ENCODE measurements at regions not wholly inside any gene's neighbourhood (a gene's known extent, or its start where the extent isn't known, plus 50 kb on each side); places are given as distances from the start of the nearest gene placed in this dataset.

DNA sequence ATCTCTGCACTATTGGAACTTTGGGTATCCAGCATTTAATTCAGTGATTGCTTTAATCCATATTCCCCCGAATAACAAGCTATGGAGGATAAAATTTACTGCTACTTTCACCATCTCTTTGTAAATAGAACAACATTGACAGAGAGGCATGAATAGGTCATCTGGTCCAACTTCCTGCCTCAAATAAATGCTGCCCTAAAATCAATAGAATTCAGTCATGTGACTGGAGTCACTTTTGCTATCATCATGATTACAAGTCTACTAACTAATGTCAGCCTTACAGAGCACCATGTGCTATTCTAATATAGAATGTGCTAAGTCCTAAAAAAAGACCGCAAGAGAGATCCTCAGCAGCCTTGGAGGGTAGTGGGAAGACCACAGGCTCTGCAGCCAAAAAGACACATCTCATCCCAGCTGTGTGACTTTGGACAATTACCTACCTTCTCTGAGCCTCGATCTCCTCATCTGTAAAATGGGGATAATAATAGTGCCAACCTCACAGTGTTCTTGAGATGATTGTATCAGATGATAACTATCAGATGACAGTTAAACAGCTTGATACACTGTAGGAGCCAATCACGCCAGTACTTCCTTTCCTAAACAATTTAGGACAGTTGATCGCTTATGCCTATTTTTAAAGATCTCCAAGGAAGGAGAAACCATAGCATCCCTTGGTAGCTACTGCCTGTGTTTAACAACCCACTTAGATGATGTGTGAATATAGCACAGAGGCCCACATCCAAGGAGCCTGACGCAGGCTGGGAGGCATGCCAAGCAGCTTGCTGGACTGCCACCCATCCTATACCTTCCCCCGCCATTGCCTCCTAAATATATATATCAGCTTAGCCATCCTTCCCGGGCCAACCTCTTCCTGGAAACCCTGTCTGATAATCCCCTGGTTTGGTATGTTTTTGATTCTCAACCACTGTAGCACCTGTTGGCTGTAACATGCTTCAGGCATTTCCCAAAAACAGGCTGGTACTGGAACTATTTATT is 77.3 kb upstream of the PHF21A start:
- H3K9me3 Mint-ChIP-seq: no peaks in the 10 kb centered on the region
- H3K36me3 Mint-ChIP-seq (ENCODE audit: low read depth): no peaks in the 10 kb centered on the region
- TF ChIP-seq, protein P1, sequence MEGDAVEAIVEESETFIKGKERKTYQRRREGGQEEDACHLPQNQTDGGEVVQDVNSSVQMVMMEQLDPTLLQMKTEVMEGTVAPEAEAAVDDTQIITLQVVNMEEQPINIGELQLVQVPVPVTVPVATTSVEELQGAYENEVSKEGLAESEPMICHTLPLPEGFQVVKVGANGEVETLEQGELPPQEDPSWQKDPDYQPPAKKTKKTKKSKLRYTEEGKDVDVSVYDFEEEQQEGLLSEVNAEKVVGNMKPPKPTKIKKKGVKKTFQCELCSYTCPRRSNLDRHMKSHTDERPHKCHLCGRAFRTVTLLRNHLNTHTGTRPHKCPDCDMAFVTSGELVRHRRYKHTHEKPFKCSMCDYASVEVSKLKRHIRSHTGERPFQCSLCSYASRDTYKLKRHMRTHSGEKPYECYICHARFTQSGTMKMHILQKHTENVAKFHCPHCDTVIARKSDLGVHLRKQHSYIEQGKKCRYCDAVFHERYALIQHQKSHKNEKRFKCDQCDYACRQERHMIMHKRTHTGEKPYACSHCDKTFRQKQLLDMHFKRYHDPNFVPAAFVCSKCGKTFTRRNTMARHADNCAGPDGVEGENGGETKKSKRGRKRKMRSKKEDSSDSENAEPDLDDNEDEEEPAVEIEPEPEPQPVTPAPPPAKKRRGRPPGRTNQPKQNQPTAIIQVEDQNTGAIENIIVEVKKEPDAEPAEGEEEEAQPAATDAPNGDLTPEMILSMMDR (conservative IDR thresholded peaks at IDR 0.05): no peak
- no peak for DNase-seq (ENCODE audit: low read depth, low spot score)
- H3K27me3 Mint-ChIP-seq (ENCODE audit: low read depth): peaks cover 42% of the 10 kb centered on the region
- no peak overlapping the region for H3K27ac Mint-ChIP-seq (ENCODE audit: unreplicated experiment)
- no peak overlapping the region for H3K4me3 Mint-ChIP-seq
- H3K4me1 Mint-ChIP-seq: peaks cover 7% of the 10 kb centered on the region

DNA sequence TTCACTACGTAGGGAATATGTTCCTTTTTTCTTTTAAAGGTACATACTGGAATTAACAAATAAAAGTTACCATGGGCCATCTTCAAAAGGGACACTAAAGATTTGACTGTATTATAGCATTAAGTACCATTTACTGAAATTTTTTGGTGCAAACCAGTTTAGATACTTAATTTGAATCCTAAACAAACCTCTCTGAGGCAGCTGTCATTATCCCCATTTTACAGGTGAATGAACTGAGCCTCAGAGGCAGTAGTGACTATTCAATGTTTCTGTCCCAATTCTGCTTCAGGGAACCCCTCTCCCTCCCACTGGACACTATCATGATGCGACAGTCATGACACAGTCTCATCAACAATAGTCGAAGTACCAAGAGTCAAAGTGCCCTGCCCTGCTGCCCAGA is 76.2 kb upstream of the PHF21A start:
- TF ChIP-seq, protein P1 (conservative IDR thresholded peaks at IDR 0.05): no peak
- Mint-ChIP-seq H3K4me3 (no peak overlapping the region), H3K9me3 (no peaks in the 10 kb centered on the region)

DNA sequence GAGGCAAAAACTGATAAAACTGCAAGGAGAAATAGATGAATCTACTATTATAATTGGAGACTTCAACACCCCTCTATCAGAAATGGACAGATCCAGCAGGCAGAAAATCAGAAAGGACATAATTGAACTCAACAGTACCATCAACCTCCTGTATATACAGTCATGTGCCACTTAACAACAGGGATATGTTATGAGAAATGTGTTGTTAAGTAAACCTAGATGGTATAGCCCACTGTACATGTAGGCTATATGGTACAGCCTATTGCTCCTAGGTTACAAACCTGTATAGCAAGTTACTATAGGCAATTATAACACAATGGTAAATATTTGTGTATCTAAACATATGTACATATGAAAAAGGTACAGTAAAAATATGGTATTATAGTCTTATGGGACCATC is 66.8 kb upstream of the PHF21A start:
- Mint-ChIP-seq H3K27me3 (ENCODE audit: low read depth) (peaks cover 27% of the 10 kb centered on the region), H3K4me1 (no peaks in the 10 kb centered on the region), H3K9me3 (peaks cover 4% of the 10 kb centered on the region), H3K27ac (ENCODE audit: unreplicated experiment) (no peak overlapping the region), H3K4me3 (no peak overlapping the region), H3K36me3 (ENCODE audit: low read depth) (no peaks in the 10 kb centered on the region)
- no peak for DNase-seq (ENCODE audit: low read depth, low spot score)
- TF ChIP-seq, protein P1 (conservative IDR thresholded peaks at IDR 0.05): no peak

More for the DNA sequence above, 76.2 kb upstream of the PHF21A start:
- H3K27me3 Mint-ChIP-seq (ENCODE audit: low read depth): peaks cover 42% of the 10 kb centered on the region
- peaks cover 3% of the 10 kb centered on the region for H3K4me1 Mint-ChIP-seq
- DNase-seq (ENCODE audit: low read depth, low spot score): no peak
- H3K36me3 Mint-ChIP-seq (ENCODE audit: low read depth): no peaks in the 10 kb centered on the region
- no peak overlapping the region for H3K27ac Mint-ChIP-seq (ENCODE audit: unreplicated experiment)

DNA sequence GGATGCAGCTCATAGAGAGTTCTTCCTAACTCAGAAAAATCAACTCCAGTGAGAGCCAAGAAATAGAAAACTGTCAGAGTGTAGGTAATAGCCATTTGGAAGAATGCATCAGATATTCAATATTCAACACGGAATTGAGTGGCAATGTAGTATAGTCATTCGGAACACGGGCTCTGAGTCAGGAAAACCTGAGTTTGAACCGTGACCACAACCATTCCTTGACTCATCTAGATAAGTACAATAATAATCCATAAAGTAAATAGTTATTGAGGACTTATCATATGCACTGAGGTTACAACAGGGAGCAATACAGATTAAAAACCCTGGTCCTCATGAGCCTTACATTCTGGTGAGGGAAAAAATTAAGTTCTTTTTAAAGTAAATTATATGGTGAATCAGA is 62.6 kb upstream of the PHF21A start:
- H3K36me3 Mint-ChIP-seq (ENCODE audit: low read depth): no peaks in the 10 kb centered on the region
- TF ChIP-seq, protein P1 (conservative IDR thresholded peaks at IDR 0.05): no peak
- no peaks in the 10 kb centered on the region for H3K9me3 Mint-ChIP-seq
- peaks cover 36% of the 10 kb centered on the region for H3K27me3 Mint-ChIP-seq (ENCODE audit: low read depth)
- no peak overlapping the region for H3K27ac Mint-ChIP-seq (ENCODE audit: unreplicated experiment)
- no peak for DNase-seq (ENCODE audit: low read depth, low spot score)
- H3K4me1 Mint-ChIP-seq: no peaks in the 10 kb centered on the region
- H3K4me3 Mint-ChIP-seq: no peak overlapping the region

DNA sequence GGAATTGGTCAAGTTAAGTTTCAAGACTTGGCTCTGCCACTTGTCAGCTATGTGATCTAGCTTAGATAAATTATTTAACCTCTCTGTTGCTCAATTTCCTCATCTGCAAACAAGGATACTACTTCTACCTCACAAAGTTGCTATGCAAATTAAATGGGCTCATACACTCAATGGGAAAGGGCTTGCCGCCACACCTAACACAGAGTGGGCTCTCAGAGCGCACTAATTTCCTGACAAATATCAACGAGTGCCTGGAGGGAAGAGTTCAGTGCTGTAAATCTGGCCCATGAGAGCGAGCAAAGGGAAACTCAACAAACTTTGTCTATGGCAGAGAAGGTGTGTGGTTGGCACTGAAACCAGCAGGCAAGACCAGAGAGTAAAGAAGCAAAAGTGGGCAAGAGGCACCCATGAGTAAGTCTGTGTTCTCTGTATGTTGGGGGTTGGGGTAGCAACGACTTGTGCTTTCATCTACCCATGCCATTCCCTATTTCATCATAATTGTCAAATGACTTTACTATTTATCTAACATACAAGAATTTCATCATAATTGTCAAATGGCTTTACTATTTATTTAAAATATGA is 60.7 kb upstream of the PHF21A start:
- Mint-ChIP-seq H3K4me3 (no peak overlapping the region), H3K27me3 (ENCODE audit: low read depth) (peaks cover 38% of the 10 kb centered on the region), H3K36me3 (ENCODE audit: low read depth) (no peaks in the 10 kb centered on the region), H3K9me3 (no peaks in the 10 kb centered on the region), H3K4me1 (no peaks in the 10 kb centered on the region), H3K27ac (ENCODE audit: unreplicated experiment) (no peak overlapping the region)
- TF ChIP-seq, protein P1 (conservative IDR thresholded peaks at IDR 0.05): no peak
- no peak for DNase-seq (ENCODE audit: low read depth, low spot score)
